Transverse colon (tissue), 3 donors: ENCODE measurements at regions not wholly inside any gene's neighbourhood (a gene's known extent, or its start where the extent isn't known, plus 50 kb on each side); places are given as distances from the start of the nearest gene placed in this dataset.

Experiments
- CTCF ChIP-seq, 5 experiments: fragments of 200-600 bp in 3 of 5; fragments of 450-650 bp in 2 of 5; sonication (generic) in 3 of 5; IDR thresholded peaks; 1 replicate in 2 of 5; 2 replicates in 3 of 5; pipeline ENCODE4 v1.5.1; 2016 to 2017; ENCODE audit warnings: antibody characterized with exemption in 5 of 5, inconsistent platforms in 3 of 5, mild to moderate bottlenecking in 2 of 5, moderate library complexity in 1 of 5
- POLR2A ChIP-seq: fragments of 450-650 bp; IDR thresholded peaks from one replicate; pipeline ENCODE4 v1.6.1; 2016; ENCODE audit warnings: antibody characterized with exemption, mild to moderate bottlenecking, moderate library complexity

- no peak for TF ChIP-seq CTCF (IDR thresholded peaks at IDR 0.05)
- no peak for TF ChIP-seq POLR2A
Measured at GRCh38 chrX:146448791-146449190, 360.8 kb upstream of the CXorf51B start.
